Lower lobe of right lung (tissue), 2 donors: ENCODE measurements at regions not wholly inside any gene's neighbourhood (a gene's known extent, or its start where the extent isn't known, plus 50 kb on each side); places are given as distances from the start of the nearest gene placed in this dataset.

Source experiments
- ATAC-seq, 2 donors: fragments of 200-7000 bp; cut with Tn5 transposase; one replicate each; pipeline ENCODE4 v1.9.1; 2020 to 2022; ENCODE audit warnings: mild to moderate bottlenecking in 2 of 2, moderate library complexity in 2 of 2
- DNase-seq: peaks from one replicate; pipeline ENCODE4 v3.0.0-alpha.2; 2020
- H3K27ac ChIP-seq: fragments of 200-600 bp; one replicate; pipeline ENCODE4 v1.8.0; 2022
- H3K27me3 ChIP-seq: fragments of 200-600 bp; one replicate; pipeline ENCODE4 v1.8.0; 2022; ENCODE audit warnings: low read depth
- H3K36me3 ChIP-seq: fragments of 200-600 bp; one replicate; pipeline ENCODE4 v1.8.0; 2022; ENCODE audit warnings: mild to moderate bottlenecking
- H3K4me1 ChIP-seq: fragments of 200-600 bp; one replicate; pipeline ENCODE4 v1.8.0; 2022
- H3K4me3 ChIP-seq: fragments of 200-600 bp; one replicate; pipeline ENCODE4 v1.8.0; 2022; ENCODE audit warnings: mild to moderate bottlenecking
- H3K9me3 ChIP-seq: fragments of 200-600 bp; one replicate; pipeline ENCODE4 v1.8.0; 2022
- CTCF ChIP-seq: fragments of 200-600 bp; IDR thresholded peaks from one replicate; pipeline ENCODE4 v1.8.0; 2022; ENCODE audit warnings: antibody characterized with exemption, mild to moderate bottlenecking
- intact Hi-C: fragments of 100-400 bp; cut with DNase I; formaldehyde crosslinking; loops from one replicate; pipeline ENCODE4 v1.11.0; 2022
- donor health status: DM: no; HTN: yes; CAD: no; lungs with severe emphysema.

- ATAC-seq: no peak
- intact Hi-C loops: no loop called here
- no peak overlapping the region for H3K4me3 ChIP-seq
These were observed 210.3 kb downstream of the SUCLA2 start for GRCh38 chr13:47790755-47791154.

GRCh38 chr13:47788844-47789243 is 212.2 kb downstream of the SUCLA2 start:
- H3K36me3 ChIP-seq: no peaks in the 10 kb centered on the region
- intact Hi-C loops: no loop called here

More at GRCh38 chr13:47790755-47791154, 210.3 kb downstream of the SUCLA2 start:
- Histone ChIP-seq H3K36me3 (no peaks in the 10 kb centered on the region), H3K27me3 (no peaks in the 10 kb centered on the region), H3K4me1 (no peaks in the 10 kb centered on the region), H3K9me3 (peaks cover 11% of the 10 kb centered on the region), H3K27ac (no peak overlapping the region)
- no peak for TF ChIP-seq CTCF
- no peak for DNase-seq

GRCh38 chr13:47774671-47774994 is 226.4 kb downstream of the SUCLA2 start:
- Histone ChIP-seq H3K4me3 (no peak overlapping the region), H3K4me1 (no peaks in the 10 kb centered on the region), H3K36me3 (no peaks in the 10 kb centered on the region), H3K27ac (no peak overlapping the region), H3K9me3 (no peaks in the 10 kb centered on the region), H3K27me3 (no peaks in the 10 kb centered on the region)
- intact Hi-C loops: no loop called here
- DNase-seq: no peak
- no peak for ATAC-seq
- TF ChIP-seq CTCF: no peak

More at GRCh38 chr13:47788844-47789243, 212.2 kb downstream of the SUCLA2 start:
- no peaks in the 10 kb centered on the region for H3K27me3 ChIP-seq
- H3K9me3 ChIP-seq: peaks cover 11% of the 10 kb centered on the region
- no peaks in the 10 kb centered on the region for H3K4me1 ChIP-seq
- H3K4me3 ChIP-seq: no peak overlapping the region
- ATAC-seq: no peak
- H3K27ac ChIP-seq: no peak overlapping the region
- no peak for TF ChIP-seq CTCF
- no peak for DNase-seq

GRCh38 chr13:47764817-47765216 is 236.3 kb downstream of the SUCLA2 start:
- Histone ChIP-seq H3K4me1 (no peaks in the 10 kb centered on the region), H3K9me3 (no peaks in the 10 kb centered on the region), H3K27ac (no peak overlapping the region), H3K36me3 (no peaks in the 10 kb centered on the region), H3K4me3 (no peak overlapping the region), H3K27me3 (no peaks in the 10 kb centered on the region)
- DNase-seq (no peak), ATAC-seq (no peak)
- no peak for TF ChIP-seq CTCF
- intact Hi-C loops: no loop called here

- no peak overlapping the region for H3K27ac ChIP-seq
- intact Hi-C loops: no loop called here
- H3K36me3 ChIP-seq: no peaks in the 10 kb centered on the region
- TF ChIP-seq CTCF: no peak
- H3K4me3 ChIP-seq: no peak overlapping the region
- ATAC-seq: no peak
- no peaks in the 10 kb centered on the region for H3K4me1 ChIP-seq
- H3K27me3 ChIP-seq: no peaks in the 10 kb centered on the region
- H3K9me3 ChIP-seq: no peaks in the 10 kb centered on the region
- DNase-seq: no peak
These were observed 243.5 kb downstream of the SUCLA2 start for GRCh38 chr13:47757466-47758080.

- Histone ChIP-seq H3K27ac (no peak overlapping the region), H3K27me3 (no peaks in the 10 kb centered on the region), H3K9me3 (no peaks in the 10 kb centered on the region), H3K36me3 (no peaks in the 10 kb centered on the region), H3K4me1 (no peaks in the 10 kb centered on the region), H3K4me3 (no peak overlapping the region)
- ATAC-seq (no peak), DNase-seq (no peak)
- no peak for TF ChIP-seq CTCF
- intact Hi-C loops: no loop called here
These were observed 253.2 kb downstream of the SUCLA2 start for GRCh38 chr13:47747901-47748300.
